ENCODE measurements at regions not wholly inside any gene's neighbourhood (a gene's known extent, or its start where the extent isn't known, plus 50 kb on each side); places are given as distances from the start of the nearest gene placed in this dataset.

DNA sequence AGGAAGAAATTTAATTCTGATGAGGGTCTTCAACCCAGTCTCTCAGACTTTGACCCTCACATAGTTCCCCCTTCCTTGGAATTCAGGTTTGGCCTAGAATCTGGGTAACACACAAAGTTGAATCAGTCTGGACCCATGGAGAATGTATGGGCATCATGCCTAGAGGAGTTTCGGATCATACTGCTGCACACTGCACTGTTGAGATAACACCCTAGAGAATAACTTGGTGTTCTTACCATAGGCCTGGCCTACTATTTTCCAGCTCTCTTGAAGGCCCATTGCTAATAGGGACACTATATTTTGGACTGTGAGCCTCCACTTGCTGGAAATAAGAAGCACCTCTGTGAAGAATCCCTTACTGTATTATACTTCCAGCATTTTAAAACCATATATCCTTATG lies 413.5 kb downstream of the PLK2 start:
- no peak for TF ChIP-seq POLR2A (IDR thresholded peaks at IDR 0.05)
- TF ChIP-seq, protein P1, sequence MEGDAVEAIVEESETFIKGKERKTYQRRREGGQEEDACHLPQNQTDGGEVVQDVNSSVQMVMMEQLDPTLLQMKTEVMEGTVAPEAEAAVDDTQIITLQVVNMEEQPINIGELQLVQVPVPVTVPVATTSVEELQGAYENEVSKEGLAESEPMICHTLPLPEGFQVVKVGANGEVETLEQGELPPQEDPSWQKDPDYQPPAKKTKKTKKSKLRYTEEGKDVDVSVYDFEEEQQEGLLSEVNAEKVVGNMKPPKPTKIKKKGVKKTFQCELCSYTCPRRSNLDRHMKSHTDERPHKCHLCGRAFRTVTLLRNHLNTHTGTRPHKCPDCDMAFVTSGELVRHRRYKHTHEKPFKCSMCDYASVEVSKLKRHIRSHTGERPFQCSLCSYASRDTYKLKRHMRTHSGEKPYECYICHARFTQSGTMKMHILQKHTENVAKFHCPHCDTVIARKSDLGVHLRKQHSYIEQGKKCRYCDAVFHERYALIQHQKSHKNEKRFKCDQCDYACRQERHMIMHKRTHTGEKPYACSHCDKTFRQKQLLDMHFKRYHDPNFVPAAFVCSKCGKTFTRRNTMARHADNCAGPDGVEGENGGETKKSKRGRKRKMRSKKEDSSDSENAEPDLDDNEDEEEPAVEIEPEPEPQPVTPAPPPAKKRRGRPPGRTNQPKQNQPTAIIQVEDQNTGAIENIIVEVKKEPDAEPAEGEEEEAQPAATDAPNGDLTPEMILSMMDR (IDR thresholded peaks at IDR 0.05) = no peak

All from lower leg skin (tissue), 3 donors.